ENCODE measurements at regions not wholly inside any gene's neighbourhood (a gene's known extent, or its start where the extent isn't known, plus 50 kb on each side); places are given as distances from the start of the nearest gene placed in this dataset.
A peak's percentile ranks its signal among the peaks of the same experiment; 100 is the strongest.

- TF ChIP-seq POLR2A (IDR thresholded peaks at IDR 0.05) (no peak), CTCF (IDR thresholded peaks at IDR 0.05) (no peak)
These were observed 559.9 kb upstream of the ID2 start for GRCh38 chr2:8121826-8122513.

GRCh38 chr2:8122520-8122919 lies 559.3 kb upstream of the ID2 start:
- H3K27ac ChIP-seq = peak overlapping the region in 1 of 5 donors; percentile 24
- H3K4me3 ChIP-seq = no peak overlapping the region
- no peak for TF ChIP-seq POLR2A (IDR thresholded peaks at IDR 0.05)
- no peak for TF ChIP-seq CTCF (IDR thresholded peaks at IDR 0.05)
- 80 to 94% (median 86%) methylated on average over 7 of the region's 7 CpGs for WGBS, 4 donors
- H3K27me3 ChIP-seq = no peaks in the 10 kb centered on the region
- intact Hi-C loops (cut with DNase I) = no loop called here
- no peaks in the 10 kb centered on the region for H3K36me3 ChIP-seq (replicated peaks in 1 of 2)
- H3K4me1 ChIP-seq (replicated peaks in 1 of 2) = peaks cover 18 to 19% of the 10 kb centered on the region in 2 donors
- DNase-seq = no peak
- H3K9me3 ChIP-seq (replicated peaks in 1 of 3) = no peaks in the 10 kb centered on the region

More at GRCh38 chr2:8121826-8122513, 559.9 kb upstream of the ID2 start:
- no peaks in the 10 kb centered on the region for H3K9me3 ChIP-seq (replicated peaks in 1 of 3)
- H3K4me3 ChIP-seq = no peak overlapping the region
- peak in 1 of 7 donors; percentile 23 for DNase-seq
- H3K27me3 ChIP-seq = no peaks in the 10 kb centered on the region
- intact Hi-C loops (cut with DNase I) = no loop called here
- no peaks in the 10 kb centered on the region for H3K36me3 ChIP-seq (replicated peaks in 1 of 2)
- WGBS, 4 donors = 82 to 86% (median 85%) methylated on average over 5 of the region's 5 CpGs
- H3K27ac ChIP-seq = peak overlapping the region in 1 of 5 donors; percentile 24
- H3K4me1 ChIP-seq (replicated peaks in 1 of 2) = peaks cover 18 to 19% of the 10 kb centered on the region in 2 donors

GRCh38 chr2:8123464-8123863 lies 558.4 kb upstream of the ID2 start:
- no peaks in the 10 kb centered on the region for H3K9me3 ChIP-seq (replicated peaks in 1 of 3)
- H3K27ac ChIP-seq = no peak overlapping the region
- intact Hi-C loops (cut with DNase I) = no loop called here
- no peaks in the 10 kb centered on the region for H3K27me3 ChIP-seq
- peaks cover 18 to 19% of the 10 kb centered on the region in 2 donors for H3K4me1 ChIP-seq (replicated peaks in 1 of 2)
- no peak overlapping the region for H3K4me3 ChIP-seq
- 52 to 69% (median 62%) methylated on average over 2 of the region's 2 CpGs for WGBS, 4 donors
- no peaks in the 10 kb centered on the region for H3K36me3 ChIP-seq (replicated peaks in 1 of 2)
- TF ChIP-seq CTCF (IDR thresholded peaks at IDR 0.05) = no peak
- TF ChIP-seq POLR2A (IDR thresholded peaks at IDR 0.05) = no peak
- DNase-seq = no peak

DNA sequence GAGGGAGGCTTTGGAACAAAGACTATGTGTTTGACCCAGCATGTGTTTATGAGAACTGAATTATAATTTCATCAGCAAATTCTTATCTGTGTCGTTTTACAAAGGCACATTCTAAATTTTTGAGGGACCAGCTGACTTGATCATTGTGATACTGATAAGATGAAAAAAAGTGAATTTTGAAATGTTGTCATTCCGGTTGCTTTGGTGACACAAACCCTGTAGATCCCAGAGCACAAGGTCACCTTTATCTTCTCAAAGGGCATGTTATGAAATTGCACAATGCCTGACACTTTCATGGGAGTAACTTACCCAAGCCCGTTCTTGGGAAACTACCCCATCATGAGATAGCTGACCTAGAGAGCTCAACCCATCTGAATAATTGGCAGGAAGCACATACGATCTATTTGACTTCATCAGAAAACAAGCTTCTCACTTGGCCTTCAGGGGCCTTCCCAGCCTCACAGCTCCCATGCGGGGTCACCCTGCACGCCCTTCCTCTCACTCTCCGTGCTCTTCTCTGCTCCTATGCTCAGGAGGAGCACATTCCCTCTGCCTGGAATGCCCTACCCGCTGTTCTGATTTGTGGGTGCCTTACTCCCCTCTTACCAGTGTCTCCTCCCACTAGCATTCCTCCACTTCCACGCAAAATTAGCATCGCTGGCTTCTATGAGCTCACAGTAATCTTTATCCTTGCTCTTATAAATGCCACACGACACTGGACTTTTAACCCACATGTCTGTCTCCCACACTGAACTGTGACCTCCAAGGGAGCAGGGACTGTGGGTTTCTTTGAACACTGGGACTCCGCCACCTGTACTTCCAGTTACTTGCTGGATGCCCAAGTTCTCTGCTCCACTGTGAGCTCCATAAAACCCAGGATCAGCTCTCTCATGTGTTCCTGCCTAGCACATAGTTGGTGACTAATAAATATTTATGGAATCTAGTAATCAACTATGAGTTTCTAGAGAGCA lies 555.8 kb upstream of the ID2 start:
- H3K9me3 ChIP-seq (replicated peaks in 1 of 3) = no peaks in the 10 kb centered on the region
- H3K4me3 ChIP-seq = no peak overlapping the region
- H3K36me3 ChIP-seq (replicated peaks in 1 of 2) = no peaks in the 10 kb centered on the region
- H3K4me1 ChIP-seq (replicated peaks in 1 of 2) = peaks cover 0 to 4% of the 10 kb centered on the region in 2 donors
- TF ChIP-seq CTCF (IDR thresholded peaks at IDR 0.05) = no peak
- peak in 1 of 2 donors; percentile 21 for TF ChIP-seq POLR2A (IDR thresholded peaks at IDR 0.05)
- peak; percentile 42 to 86 (median 76) for DNase-seq
- intact Hi-C loops (cut with DNase I) = no loop called here
- WGBS, 4 donors = 45 to 50% (median 48%) methylated on average over 12 of the region's 12 CpGs
- H3K27ac ChIP-seq = peak overlapping the region in 2 of 5 donors; percentile 81 to 84
- H3K27me3 ChIP-seq = no peaks in the 10 kb centered on the region

Measured in adrenal gland (tissue), 9 donors.